Neural progenitor cell (in vitro differentiated cells): ENCODE measurements at regions not wholly inside any gene's neighbourhood (a gene's known extent, or its start where the extent isn't known, plus 50 kb on each side); places are given as distances from the start of the nearest gene placed in this dataset.

Experiments used
- DNase-seq: peaks from one replicate; pipeline ENCODE4 v3.0.0-alpha.2; 2016; ENCODE audit warnings: low spot score
- H2AFZ ChIP-seq: fragments of 200-600 bp; sonication (generic); replicated peaks from 2 replicates; pipeline ENCODE4 v1.6.1; 2016; ENCODE audit warnings: antibody characterized with exemption
- H3F3A ChIP-seq: fragments of 200-600 bp; sonication (generic); 2 replicates; pipeline ENCODE4 v1.6.1; 2016; ENCODE audit warnings: antibody characterized with exemption, low read depth
- H3K27ac ChIP-seq: fragments of 200-600 bp; sonication (generic); 2 replicates; pipeline ENCODE4 v1.5.1; 2016; ENCODE audit warnings: mild to moderate bottlenecking
- H3K27me3 ChIP-seq: fragments of 200-600 bp; sonication (generic); 2 replicates; pipeline ENCODE4 v1.6.1; 2016; ENCODE audit warnings: mild to moderate bottlenecking, moderate library complexity
- H3K36me3 ChIP-seq: fragments of 200-600 bp; sonication (generic); 2 replicates; pipeline ENCODE4 v1.5.1; 2016
- H3K4me1 ChIP-seq: fragments of 200-600 bp; sonication (generic); 2 replicates; pipeline ENCODE4 v1.6.1; 2016; ENCODE audit warnings: mixed run types
- H3K4me2 ChIP-seq: fragments of 200-600 bp; sonication (generic); 2 replicates; pipeline ENCODE4 v1.6.1; 2016
- H3K4me3 ChIP-seq: fragments of 200-600 bp; sonication (generic); 2 replicates; pipeline ENCODE4 v1.5.1; 2016
- H3K79me2 ChIP-seq: fragments of 200-600 bp; sonication (generic); 2 replicates; pipeline ENCODE4 v1.6.1; 2016; ENCODE audit warnings: low read depth
- H3K9ac ChIP-seq: fragments of 200-600 bp; sonication (generic); 2 replicates; pipeline ENCODE4 v1.6.1; 2016
- H3K9me3 ChIP-seq: fragments of 200-600 bp; sonication (generic); 2 replicates; pipeline ENCODE4 v1.5.1; 2016; ENCODE audit warnings: low read depth
- H4K20me1 ChIP-seq: fragments of 200-600 bp; sonication (generic); 2 replicates; pipeline ENCODE4 v1.6.1; 2016; ENCODE audit warnings: low read depth
- H3K27ac Mint-ChIP-seq: 3 replicates; pipeline ENCODE4 v1.8.0; 2021; ENCODE audit warnings: mixed read lengths
- H3K27me3 Mint-ChIP-seq: 2 replicates; pipeline ENCODE4 v1.8.0; 2022; ENCODE audit warnings: low read depth, mild to moderate bottlenecking, inconsistent platforms, moderate library complexity, mixed read lengths; ENCODE audit not compliant: insufficient read depth
- H3K36me3 Mint-ChIP-seq: 3 replicates; pipeline ENCODE4 v1.8.0; 2021; ENCODE audit warnings: mixed read lengths
- H3K4me1 Mint-ChIP-seq: 3 replicates; pipeline ENCODE4 v1.8.0; 2021; ENCODE audit warnings: mixed read lengths
- H3K4me3 Mint-ChIP-seq: 3 replicates; pipeline ENCODE4 v1.8.0; 2021; ENCODE audit warnings: mild to moderate bottlenecking, moderate library complexity, mixed read lengths
- H3K9me3 Mint-ChIP-seq: 3 replicates; pipeline ENCODE4 v1.8.0; 2020; ENCODE audit warnings: mixed read lengths
- EZH2 ChIP-seq: fragments of 200-600 bp; sonication (generic); IDR thresholded peaks from 2 replicates; pipeline ENCODE4 v1.6.1; 2017; ENCODE audit warnings: antibody characterized with exemption, mild to moderate bottlenecking, moderate library complexity
- EZH2phosphoT487 ChIP-seq: fragments of 200-600 bp; sonication (generic); IDR thresholded peaks from 2 replicates; pipeline ENCODE4 v1.6.1; 2017; ENCODE audit warnings: antibody characterized with exemption
- TF ChIP-seq, protein P1 (sequence below): fragments of 200-600 bp; sonication (generic); IDR thresholded peaks from 2 replicates; pipeline ENCODE4 v1.5.1; 2017; ENCODE audit warnings: antibody characterized with exemption, mild to moderate bottlenecking

DNA sequence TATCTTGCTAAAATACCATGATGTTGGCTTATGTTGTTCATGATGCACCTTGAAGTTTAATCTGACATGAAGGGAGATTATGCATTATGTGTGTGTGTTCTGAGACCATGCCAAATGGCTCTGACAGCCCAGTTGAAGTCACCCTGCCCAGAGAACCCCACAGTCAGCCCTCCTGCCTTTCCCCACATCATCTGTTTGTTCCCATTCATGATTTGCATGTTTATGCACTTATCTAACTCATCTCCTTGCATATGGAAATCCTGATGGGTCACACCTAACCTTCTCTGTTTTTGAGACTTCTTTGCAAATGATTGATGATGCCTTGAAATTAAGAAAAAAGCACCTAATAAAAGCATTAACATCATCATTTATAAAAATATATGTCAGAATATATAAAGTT is 752.2 kb downstream of the GALR1 start:
- H3K27ac Mint-ChIP-seq: no peak overlapping the region
- H3K4me3 Mint-ChIP-seq: no peak overlapping the region

DNA sequence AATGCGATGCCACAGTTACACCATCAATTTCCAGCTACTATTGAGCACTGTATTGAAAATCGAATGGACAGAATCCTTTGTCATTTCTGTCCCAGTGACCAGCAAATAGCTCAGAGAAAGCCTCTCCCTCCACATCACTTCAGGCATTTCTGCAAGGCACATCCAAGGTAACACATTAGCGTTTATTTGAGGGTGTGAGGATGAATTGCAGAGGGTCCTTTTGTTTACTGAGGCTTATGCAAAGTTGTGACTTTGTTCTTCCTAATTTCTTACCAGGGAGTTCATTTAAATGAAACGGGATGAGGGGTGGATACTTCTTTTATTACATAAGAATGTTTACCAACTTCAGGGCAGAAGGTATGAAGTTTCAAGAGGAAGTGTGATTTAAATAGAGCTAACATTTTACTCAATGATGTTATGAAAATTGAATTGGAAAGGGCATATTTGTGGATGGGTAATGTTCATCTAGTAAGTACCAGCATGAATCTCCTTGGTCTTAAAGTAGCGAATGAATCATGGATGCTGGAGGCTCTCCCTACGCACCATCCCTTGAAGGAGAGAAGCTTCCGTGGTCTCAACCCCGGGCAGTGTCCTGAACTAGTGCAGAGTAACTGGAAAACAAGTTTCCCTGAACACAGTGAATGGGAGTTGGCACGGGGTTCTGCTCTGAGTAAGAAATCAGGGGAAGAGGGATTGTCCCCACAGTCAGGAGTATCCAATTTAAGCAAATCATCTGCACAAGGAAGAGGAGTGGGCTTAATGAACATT is 756.5 kb downstream of the GALR1 start:
- H3K9me3 Mint-ChIP-seq: peaks cover 19% of the 10 kb centered on the region

More for the DNA sequence above, 752.2 kb downstream of the GALR1 start:
- Mint-ChIP-seq H3K36me3 (no peaks in the 10 kb centered on the region), H3K27me3 (peaks cover 3% of the 10 kb centered on the region), H3K4me1 (peaks cover 18% of the 10 kb centered on the region), H3K9me3 (peaks cover 15% of the 10 kb centered on the region)
- H3K4me1 ChIP-seq: peaks cover 25% of the 10 kb centered on the region
- H3K27me3 ChIP-seq: no peaks in the 10 kb centered on the region
- H3K9ac ChIP-seq: no peak overlapping the region
- H3K27ac ChIP-seq: no peak overlapping the region
- H3K9me3 ChIP-seq: no peaks in the 10 kb centered on the region
- H2AFZ ChIP-seq: no peak overlapping the region
- H3K79me2 ChIP-seq: no peaks in the 10 kb centered on the region
- H3K4me3 ChIP-seq: no peak overlapping the region
- TF ChIP-seq, protein P1, sequence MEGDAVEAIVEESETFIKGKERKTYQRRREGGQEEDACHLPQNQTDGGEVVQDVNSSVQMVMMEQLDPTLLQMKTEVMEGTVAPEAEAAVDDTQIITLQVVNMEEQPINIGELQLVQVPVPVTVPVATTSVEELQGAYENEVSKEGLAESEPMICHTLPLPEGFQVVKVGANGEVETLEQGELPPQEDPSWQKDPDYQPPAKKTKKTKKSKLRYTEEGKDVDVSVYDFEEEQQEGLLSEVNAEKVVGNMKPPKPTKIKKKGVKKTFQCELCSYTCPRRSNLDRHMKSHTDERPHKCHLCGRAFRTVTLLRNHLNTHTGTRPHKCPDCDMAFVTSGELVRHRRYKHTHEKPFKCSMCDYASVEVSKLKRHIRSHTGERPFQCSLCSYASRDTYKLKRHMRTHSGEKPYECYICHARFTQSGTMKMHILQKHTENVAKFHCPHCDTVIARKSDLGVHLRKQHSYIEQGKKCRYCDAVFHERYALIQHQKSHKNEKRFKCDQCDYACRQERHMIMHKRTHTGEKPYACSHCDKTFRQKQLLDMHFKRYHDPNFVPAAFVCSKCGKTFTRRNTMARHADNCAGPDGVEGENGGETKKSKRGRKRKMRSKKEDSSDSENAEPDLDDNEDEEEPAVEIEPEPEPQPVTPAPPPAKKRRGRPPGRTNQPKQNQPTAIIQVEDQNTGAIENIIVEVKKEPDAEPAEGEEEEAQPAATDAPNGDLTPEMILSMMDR: no peak
- TF ChIP-seq EZH2phosphoT487 (no peak), EZH2 (no peak)
- no peaks in the 10 kb centered on the region for H3K36me3 ChIP-seq
- peaks cover 16% of the 10 kb centered on the region for H3F3A ChIP-seq
- H3K4me2 ChIP-seq: no peak overlapping the region
- H4K20me1 ChIP-seq: no peaks in the 10 kb centered on the region
- no peak for DNase-seq

DNA sequence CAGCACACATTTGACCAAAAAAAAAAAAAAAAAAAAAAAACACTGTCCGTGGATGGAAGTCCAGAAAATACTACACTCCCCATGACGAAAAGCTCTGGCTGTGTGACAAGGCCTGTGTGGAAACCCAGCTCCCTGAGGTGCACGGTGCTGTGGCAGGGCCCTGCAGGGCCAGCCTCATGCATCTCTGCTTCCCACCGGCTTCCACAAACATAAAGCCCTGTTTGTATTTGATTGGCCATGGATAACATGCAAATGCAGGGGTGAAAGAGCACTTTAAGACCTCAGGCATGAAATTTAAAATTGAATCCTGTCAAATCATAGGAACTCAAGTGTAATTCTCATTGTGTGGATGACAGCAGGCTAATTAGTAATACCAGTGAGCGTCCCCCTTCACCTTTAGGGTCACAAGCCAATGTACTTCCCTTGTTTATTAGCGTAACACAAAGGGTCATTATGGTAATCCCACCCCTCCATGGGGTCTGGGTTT is 757.2 kb downstream of the GALR1 start:
- no peaks in the 10 kb centered on the region for H4K20me1 ChIP-seq
- peaks cover 17% of the 10 kb centered on the region for H3K9me3 Mint-ChIP-seq
- H3K4me3 Mint-ChIP-seq: peak overlapping the region; percentile 70
- H3K36me3 ChIP-seq: no peaks in the 10 kb centered on the region
- H3K4me1 ChIP-seq: peaks cover 34% of the 10 kb centered on the region
- H3K27ac Mint-ChIP-seq: no peak overlapping the region
- peaks cover 2% of the 10 kb centered on the region for H3K36me3 Mint-ChIP-seq
- peak overlapping the region; percentile 27 for H2AFZ ChIP-seq
- H3K9me3 ChIP-seq: no peaks in the 10 kb centered on the region
- H3K4me1 Mint-ChIP-seq: peaks cover 21% of the 10 kb centered on the region
- H3K4me2 ChIP-seq: peak overlapping the region; percentile 59
- DNase-seq: peak; percentile 65
- H3F3A ChIP-seq: peaks cover 17% of the 10 kb centered on the region
- H3K27ac ChIP-seq: no peak overlapping the region
- H3K79me2 ChIP-seq: no peaks in the 10 kb centered on the region
- no peak overlapping the region for H3K4me3 ChIP-seq
- no peak overlapping the region for H3K9ac ChIP-seq
- H3K27me3 ChIP-seq: no peaks in the 10 kb centered on the region
- TF ChIP-seq, protein P1: no peak
- TF ChIP-seq EZH2: no peak
- TF ChIP-seq EZH2phosphoT487: no peak
- peaks cover 6% of the 10 kb centered on the region for H3K27me3 Mint-ChIP-seq

More for the DNA sequence above, 756.5 kb downstream of the GALR1 start:
- Histone ChIP-seq H4K20me1 (no peaks in the 10 kb centered on the region), H3K79me2 (no peaks in the 10 kb centered on the region), H3K4me2 (peak overlapping the region; percentile 59), H3K27ac (no peak overlapping the region), H3K4me3 (no peak overlapping the region), H3K27me3 (no peaks in the 10 kb centered on the region), H3K36me3 (no peaks in the 10 kb centered on the region), H3K9ac (no peak overlapping the region), H3K9me3 (no peaks in the 10 kb centered on the region), H3F3A (peaks cover 17% of the 10 kb centered on the region), H2AFZ (peak overlapping the region; percentile 27), H3K4me1 (peaks cover 34% of the 10 kb centered on the region)
- peaks cover 21% of the 10 kb centered on the region for H3K4me1 Mint-ChIP-seq
- peaks cover 6% of the 10 kb centered on the region for H3K27me3 Mint-ChIP-seq
- peaks cover 2% of the 10 kb centered on the region for H3K36me3 Mint-ChIP-seq
- TF ChIP-seq EZH2phosphoT487 (no peak), EZH2 (no peak)
- TF ChIP-seq, protein P1: no peak
- peak; percentile 6 for DNase-seq
- peak overlapping the region; percentile 70 for H3K4me3 Mint-ChIP-seq
- H3K27ac Mint-ChIP-seq: no peak overlapping the region
